Body of pancreas (tissue), 4 donors: ENCODE measurements at regions not wholly inside any gene's neighbourhood (a gene's known extent, or its start where the extent isn't known, plus 50 kb on each side); places are given as distances from the start of the nearest gene placed in this dataset.

Experiments used
- CTCF ChIP-seq, 7 experiments: fragments of 450-650 bp in 4 of 7; fragments of 200-600 bp in 3 of 7; sonication (generic) in 3 of 7; IDR thresholded peaks; one replicate each; pipeline ENCODE4 v1.5.1; 2016 to 2019; ENCODE audit warnings: antibody characterized with exemption in 7 of 7
- POLR2A ChIP-seq, 3 donors: fragments of 450-650 bp; IDR thresholded peaks; one replicate each; pipeline ENCODE4 v1.6.1; 2016; ENCODE audit warnings: antibody characterized with exemption in 3 of 3, mild to moderate bottlenecking in 2 of 3

GRCh38 chr2:19833978-19834377 is 67.8 kb downstream of the TTC32 start:
- TF ChIP-seq CTCF (IDR thresholded peaks at IDR 0.05) (no peak), POLR2A (IDR thresholded peaks at IDR 0.05) (no peak)
